IMR-90 (cell line): ENCODE measurements at regions not wholly inside any gene's neighbourhood (a gene's known extent, or its start where the extent isn't known, plus 50 kb on each side); places are given as distances from the start of the nearest gene placed in this dataset.

ENCODE experiments used
- ATAC-seq: fragments of 200-7000 bp; cut with Tn5 transposase; 2 replicates; pipeline ENCODE4 v1.9.1; 2020; ENCODE audit warnings: low read depth, mild to moderate bottlenecking, moderate library complexity
- BruUV-seq: library from RNA; stranded (reverse); fragments of 400-500 nt; replicated peaks from 2 replicates; lab custom pipeline; 2021; lab: Mats Ljungman, UMichigan
- CTCF ChIA-PET: fragments of 300-600 bp; formaldehyde crosslinking; extraction: SDS; loops from one replicate; lab custom pipeline; 2021; ENCODE audit warnings: antibody characterized with exemption; lab: Yijun Ruan, JAX
- POLR2A ChIA-PET: fragments of 300-600 bp; sonication (Branson Sonifier 250); formaldehyde crosslinking; loops from one replicate; lab custom pipeline; 2022; ENCODE audit warnings: antibody characterized with exemption; ENCODE audit not compliant: unreplicated experiment; lab: Charles Lee
- DNase-seq: peaks from one replicate; pipeline ENCODE4 v3.0.0; 2013
- H2AFZ ChIP-seq: replicated peaks from 2 replicates; pipeline ENCODE3; 2013; ENCODE audit warnings: low read length, mild to moderate bottlenecking; ENCODE audit not compliant: poor library complexity
- H2AK5ac ChIP-seq: 2 replicates; pipeline ENCODE4 v1.6.1; 2013; ENCODE audit warnings: low read depth, low read length, inconsistent platforms
- H2AK9ac ChIP-seq: replicated peaks from 2 replicates; pipeline ENCODE3; 2013; ENCODE audit warnings: mild to moderate bottlenecking, low read depth, low read length, moderate library complexity; ENCODE audit not compliant: poor library complexity
- H2BK120ac ChIP-seq: 2 replicates; pipeline ENCODE4 v1.6.1; 2013; ENCODE audit warnings: low read depth, low read length, inconsistent platforms
- H2BK15ac ChIP-seq: 3 replicates; pipeline ENCODE4 v1.6.1; 2013; ENCODE audit warnings: low read depth, low read length, inconsistent platforms
- H2BK20ac ChIP-seq: 2 replicates; pipeline ENCODE4 v1.6.1; 2013; ENCODE audit warnings: low read depth, mild to moderate bottlenecking, inconsistent platforms, low read length, moderate library complexity
- H2BK5ac ChIP-seq: 2 replicates; pipeline ENCODE4 v1.6.1; 2013; ENCODE audit warnings: mild to moderate bottlenecking, low read depth, low read length, inconsistent platforms; ENCODE audit not compliant: poor library complexity, severe bottlenecking
- H3K14ac ChIP-seq: replicated peaks from 2 replicates; pipeline ENCODE4 v1.6.1; 2013; ENCODE audit warnings: low read depth, low read length, inconsistent platforms
- H3K18ac ChIP-seq: 2 replicates; pipeline ENCODE4 v1.6.1; 2013; ENCODE audit warnings: low read depth, low read length, control low read depth
- H3K23ac ChIP-seq: 2 replicates; pipeline ENCODE4 v1.6.1; 2013; ENCODE audit warnings: low read depth, low read length, inconsistent platforms
- H3K27ac ChIP-seq: 2 replicates; pipeline ENCODE4 v1.5.1; 2013; ENCODE audit warnings: mild to moderate bottlenecking, control low read depth, low read length; ENCODE audit not compliant: insufficient read depth
- H3K27me3 ChIP-seq: 2 replicates; pipeline ENCODE4 v1.6.1; 2013; ENCODE audit warnings: low read length; ENCODE audit not compliant: control insufficient read depth, insufficient read depth
- H3K36me3 ChIP-seq: 2 replicates; pipeline ENCODE4 v1.6.1; 2013; ENCODE audit warnings: low read length, mixed read lengths; ENCODE audit not compliant: control insufficient read depth, insufficient read depth
- H3K4ac ChIP-seq: 2 replicates; pipeline ENCODE4 v1.6.1; 2013; ENCODE audit warnings: low read depth, low read length, inconsistent platforms
- H3K4me1 ChIP-seq: 2 replicates; pipeline ENCODE4 v1.6.1; 2013; ENCODE audit warnings: low read length, mixed read lengths; ENCODE audit not compliant: control insufficient read depth, insufficient read depth
- H3K4me2 ChIP-seq: 2 replicates; pipeline ENCODE4 v1.6.1; 2013; ENCODE audit warnings: low read depth, mild to moderate bottlenecking, control low read depth, low read length, moderate library complexity
- H3K4me3 ChIP-seq: 2 replicates; pipeline ENCODE4 v1.5.1; 2013; ENCODE audit warnings: low read depth, mild to moderate bottlenecking, control low read depth, low read length, moderate library complexity; ENCODE audit not compliant: insufficient read depth
- H3K56ac ChIP-seq: 2 replicates; pipeline ENCODE4 v1.6.1; 2013; ENCODE audit warnings: low read length, inconsistent platforms; ENCODE audit not compliant: insufficient read depth; ENCODE audit errors: extremely low read depth
- H3K79me1 ChIP-seq, 2 experiments: 2 replicates each; pipeline ENCODE4 v1.6.1; 2013; ENCODE audit warnings: low read length in 2 of 2, inconsistent platforms in 1 of 2, low read depth in 1 of 2
- H3K9ac ChIP-seq: 2 replicates; pipeline ENCODE4 v1.6.1; 2013; ENCODE audit warnings: low read depth, low read length, control low read depth
- H3K9me1 ChIP-seq: 2 replicates; pipeline ENCODE4 v1.6.1; 2013; ENCODE audit warnings: low read length, inconsistent platforms; ENCODE audit not compliant: insufficient read depth
- H3K9me3 ChIP-seq: 2 replicates; pipeline ENCODE4 v1.6.1; 2013; ENCODE audit warnings: low read length; ENCODE audit not compliant: control insufficient read depth, insufficient read depth
- H4K20me1 ChIP-seq: 2 replicates; pipeline ENCODE4 v1.6.1; 2013; ENCODE audit warnings: low read length, inconsistent platforms; ENCODE audit not compliant: insufficient read depth
- H4K5ac ChIP-seq: 2 replicates; pipeline ENCODE4 v1.6.1; 2013; ENCODE audit warnings: mild to moderate bottlenecking, low read depth, low read length, control low read depth
- H4K8ac ChIP-seq, 2 experiments: 2 replicates each; pipeline ENCODE4 v1.6.1; 2013; ENCODE audit warnings: low read depth in 2 of 2, low read length in 2 of 2, control low read depth in 1 of 2, inconsistent platforms in 1 of 2
- H4K91ac ChIP-seq: 2 replicates; pipeline ENCODE4 v1.6.1; 2013; ENCODE audit warnings: low read depth, low read length, inconsistent platforms; ENCODE audit not compliant: insufficient read depth
- BHLHE40 ChIP-seq: fragments of 150-350 bp; IDR thresholded peaks from 2 replicates; pipeline ENCODE4 v1.6.1; 2016; ENCODE audit warnings: mild to moderate bottlenecking, low read depth, low read length
- CEBPB ChIP-seq: IDR thresholded peaks from 2 replicates; pipeline ENCODE4 v1.6.1; 2012; ENCODE audit warnings: low read depth, low read length, improper control_type of control experiment
- CHD1 ChIP-seq: IDR thresholded peaks from 2 replicates; pipeline ENCODE4 v1.6.1; 2012; ENCODE audit warnings: low read depth, low read length, improper control_type of control experiment
- FOS ChIP-seq: fragments of 150-350 bp; IDR thresholded peaks from 2 replicates; pipeline ENCODE4 v1.6.1; 2016; ENCODE audit warnings: low read depth, low read length
- MAFK ChIP-seq: IDR thresholded peaks from 2 replicates; pipeline ENCODE4 v1.6.1; 2012; ENCODE audit warnings: low read depth, low read length, improper control_type of control experiment
- NFE2L2 ChIP-seq: fragments of 150-350 bp; IDR thresholded peaks from 2 replicates; pipeline ENCODE4 v1.6.1; 2016; ENCODE audit warnings: low read depth, mild to moderate bottlenecking, low read length
- POLR2A ChIP-seq: IDR thresholded peaks from 2 replicates; pipeline ENCODE4 v1.6.1; 2012; ENCODE audit warnings: mild to moderate bottlenecking, low read depth, low read length
- RAD21 ChIP-seq: IDR thresholded peaks from 2 replicates; pipeline ENCODE4 v1.6.1; 2012; ENCODE audit warnings: low read length, improper control_type of control experiment
- RCOR1 ChIP-seq: IDR thresholded peaks from 2 replicates; pipeline ENCODE4 v1.6.1; 2012; ENCODE audit warnings: mild to moderate bottlenecking, low read length, improper control_type of control experiment; ENCODE audit not compliant: insufficient replicate concordance
- RFX5 ChIP-seq: IDR thresholded peaks from 2 replicates; pipeline ENCODE4 v1.8.0; 2012; ENCODE audit warnings: low read depth, mild to moderate bottlenecking, low read length, moderate library complexity
- USF2 ChIP-seq: fragments of 150-350 bp; IDR thresholded peaks from 2 replicates; pipeline ENCODE4 v1.6.1; 2017; ENCODE audit warnings: mild to moderate bottlenecking, antibody characterized with exemption, low read length, low read depth
- WGBS, 2 experiments: methylation state at CpG; one replicate each; pipeline versions ENCODE4 v1.1.5 to v1.1.7; 2013; ENCODE audit warnings: missing lambda C conversion rate in 2 of 2; ENCODE audit not compliant: insufficient read length in 1 of 2; ENCODE audit errors: extremely low coverage in 2 of 2; 5-methylcytosine and 5-hydroxymethylcytosine counted together
- dilution Hi-C: fragments of 300-500 bp; cut with HindIII; formaldehyde crosslinking; loops from one replicate; pipeline ENCODE4 v1.14.3; 2018; ENCODE audit warnings: low sequenced_read_pairs; ENCODE audit not compliant: unreplicated experiment
- in situ Hi-C: fragments of 300-500 bp; cut with MboI; formaldehyde crosslinking; loops from 3 replicates; pipeline ENCODE4 v1.14.3; 2019; ENCODE audit warnings: low sequenced_read_pairs, inconsistent platforms, mixed read lengths
- intact Hi-C: fragments of 100-400 bp; cut with micrococcal nuclease; formaldehyde crosslinking; loops from 2 replicates; pipeline ENCODE4 v1.10.0; 2022

- TF ChIP-seq RCOR1, result no peak
Measured at GRCh38 chr9:126235336-126236243, 91.0 kb upstream of the MVB12B start (continued).

GRCh38 chr9:126236273-126236672, 90.4 kb upstream of the MVB12B start:
- no peak overlapping the region for H2BK120ac ChIP-seq
- in situ Hi-C loops, result loop anchor here (25.0 kb wide), 1 partner anchor 674 kb away; no protein-coding TSS in a partner anchor
- no CpG with 5 or more reads among the region's 7 CpGs for WGBS, 2 experiments

More at GRCh38 chr9:126236273-126236672, 90.4 kb upstream of the MVB12B start:
- Histone ChIP-seq H3K56ac (no peak overlapping the region), H2BK20ac (no peak overlapping the region), H3K4me3 (no peak overlapping the region), H3K9ac (no peak overlapping the region), H3K79me1 (no peaks in the 10 kb centered on the region), H2BK5ac (no peak overlapping the region), H3K4ac (no peak overlapping the region), H3K36me3 (no peaks in the 10 kb centered on the region), H2BK15ac (no peak overlapping the region), H2AK5ac (no peak overlapping the region), H3K27ac (no peak overlapping the region), H3K14ac (no peak overlapping the region), H3K23ac (no peak overlapping the region), H2AFZ (no peak overlapping the region), H3K18ac (no peak overlapping the region), H4K20me1 (no peaks in the 10 kb centered on the region), H3K4me1 (no peaks in the 10 kb centered on the region), H3K9me1 (no peaks in the 10 kb centered on the region), H2AK9ac (no peak overlapping the region), H3K9me3 (no peaks in the 10 kb centered on the region), H3K4me2 (no peak overlapping the region), H4K8ac (no peak overlapping the region), H4K91ac (no peak overlapping the region), H3K27me3 (peaks cover 17% of the 10 kb centered on the region), H4K5ac (no peak overlapping the region)
- DNase-seq (no peak), ATAC-seq (no peak)
- intact Hi-C loops, result no loop called here
- TF ChIP-seq MAFK (no peak), RFX5 (no peak), FOS (no peak), BHLHE40 (no peak), RAD21 (no peak), CEBPB (no peak), RCOR1 (no peak), USF2 (no peak), NFE2L2 (no peak), CHD1 (no peak), POLR2A (no peak)
- CTCF ChIA-PET, result no interaction called here
- BruUV-seq, result no TSS peak
- dilution Hi-C loops, result no loop called here
- POLR2A ChIA-PET, result no interaction called here
